Nephron progenitor cell (in vitro differentiated cells): ENCODE measurements at regions not wholly inside any gene's neighbourhood (a gene's known extent, or its start where the extent isn't known, plus 50 kb on each side); places are given as distances from the start of the nearest gene placed in this dataset.

Experiments
- DNase-seq: peaks from one replicate; pipeline ENCODE4 v3.0.0; 2021
- H3K27ac Mint-ChIP-seq: 2 replicates; pipeline ENCODE4 v1.8.0; 2021; ENCODE audit warnings: mild to moderate bottlenecking, moderate library complexity, mixed read lengths
- H3K27me3 Mint-ChIP-seq: 2 replicates; pipeline ENCODE4 v1.8.0; 2021; ENCODE audit warnings: mild to moderate bottlenecking, low read depth, mixed read lengths; ENCODE audit not compliant: poor library complexity
- H3K36me3 Mint-ChIP-seq: 2 replicates; pipeline ENCODE4 v1.8.0; 2021; ENCODE audit warnings: low read depth, mixed read lengths
- H3K4me1 Mint-ChIP-seq: 2 replicates; pipeline ENCODE4 v1.8.0; 2021; ENCODE audit warnings: mixed read lengths
- H3K4me3 Mint-ChIP-seq: 2 replicates; pipeline ENCODE4 v1.8.0; 2021; ENCODE audit warnings: mild to moderate bottlenecking, moderate library complexity, mixed read lengths
- H3K9me3 Mint-ChIP-seq: 2 replicates; pipeline ENCODE4 v1.8.0; 2021; ENCODE audit warnings: mild to moderate bottlenecking, moderate library complexity, mixed read lengths
- TF ChIP-seq, protein P1 (sequence below): fragments of 200-600 bp; sonication (generic); IDR thresholded peaks from 2 replicates; pipeline ENCODE4 v1.5.0; 2021; ENCODE audit warnings: antibody characterized with exemption

DNA sequence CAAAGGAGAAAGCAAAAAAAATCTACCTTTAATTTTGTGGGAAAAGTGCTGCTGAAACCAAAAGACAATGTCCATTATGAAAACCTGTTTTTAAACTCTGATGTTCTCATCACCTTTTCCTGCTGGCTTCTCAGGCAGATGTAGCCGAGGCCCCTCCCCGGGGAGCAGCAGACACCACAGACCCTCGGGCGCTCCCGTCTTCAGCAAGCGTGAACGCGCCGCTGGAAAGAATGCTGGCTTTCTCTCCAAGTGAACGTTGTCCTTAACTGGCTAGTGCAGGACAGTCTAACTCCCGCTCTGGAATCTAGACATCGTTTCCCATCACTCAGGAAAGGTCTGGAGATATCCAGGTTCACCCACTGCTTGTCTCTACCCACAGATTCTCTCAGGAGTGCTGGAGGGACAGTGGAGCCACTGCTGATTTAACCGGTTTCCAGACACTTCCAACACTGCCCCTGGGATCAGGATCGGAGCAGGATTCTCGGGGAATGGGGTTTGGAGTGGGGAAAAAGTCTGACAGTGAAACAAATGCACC is 211.2 kb downstream of the RBFOX3 start:
- no peaks in the 10 kb centered on the region for H3K36me3 Mint-ChIP-seq
- no peak for DNase-seq
- no peak overlapping the region for H3K4me3 Mint-ChIP-seq
- TF ChIP-seq, protein P1, sequence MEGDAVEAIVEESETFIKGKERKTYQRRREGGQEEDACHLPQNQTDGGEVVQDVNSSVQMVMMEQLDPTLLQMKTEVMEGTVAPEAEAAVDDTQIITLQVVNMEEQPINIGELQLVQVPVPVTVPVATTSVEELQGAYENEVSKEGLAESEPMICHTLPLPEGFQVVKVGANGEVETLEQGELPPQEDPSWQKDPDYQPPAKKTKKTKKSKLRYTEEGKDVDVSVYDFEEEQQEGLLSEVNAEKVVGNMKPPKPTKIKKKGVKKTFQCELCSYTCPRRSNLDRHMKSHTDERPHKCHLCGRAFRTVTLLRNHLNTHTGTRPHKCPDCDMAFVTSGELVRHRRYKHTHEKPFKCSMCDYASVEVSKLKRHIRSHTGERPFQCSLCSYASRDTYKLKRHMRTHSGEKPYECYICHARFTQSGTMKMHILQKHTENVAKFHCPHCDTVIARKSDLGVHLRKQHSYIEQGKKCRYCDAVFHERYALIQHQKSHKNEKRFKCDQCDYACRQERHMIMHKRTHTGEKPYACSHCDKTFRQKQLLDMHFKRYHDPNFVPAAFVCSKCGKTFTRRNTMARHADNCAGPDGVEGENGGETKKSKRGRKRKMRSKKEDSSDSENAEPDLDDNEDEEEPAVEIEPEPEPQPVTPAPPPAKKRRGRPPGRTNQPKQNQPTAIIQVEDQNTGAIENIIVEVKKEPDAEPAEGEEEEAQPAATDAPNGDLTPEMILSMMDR, result no peak
- H3K4me1 Mint-ChIP-seq, result peaks cover 46% of the 10 kb centered on the region
- no peak overlapping the region for H3K27ac Mint-ChIP-seq
- no peaks in the 10 kb centered on the region for H3K9me3 Mint-ChIP-seq
- peaks cover 59% of the 10 kb centered on the region for H3K27me3 Mint-ChIP-seq

DNA sequence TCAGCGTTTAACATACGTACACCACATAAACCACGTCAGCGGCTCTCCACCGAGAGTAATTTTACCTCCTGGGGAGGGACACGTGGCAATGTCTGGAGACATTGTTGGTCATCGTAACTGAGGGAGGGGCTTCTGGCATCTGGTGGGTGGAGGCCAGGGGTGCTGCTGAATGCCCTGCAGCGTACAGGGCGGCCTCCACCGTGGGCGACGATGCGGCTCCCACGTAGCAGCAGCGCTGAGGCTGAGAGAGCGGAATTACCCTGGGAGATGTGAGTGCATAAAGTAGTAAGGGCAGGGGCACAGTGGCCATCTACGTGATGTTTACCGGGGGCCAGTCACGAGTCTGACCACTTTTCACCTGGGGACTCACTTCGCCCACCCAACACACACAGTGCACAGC is 212.4 kb downstream of the RBFOX3 start:
- TF ChIP-seq, protein P1, result no peak
- H3K27me3 Mint-ChIP-seq, result peaks cover 64% of the 10 kb centered on the region
- no peak overlapping the region for H3K4me3 Mint-ChIP-seq
- H3K4me1 Mint-ChIP-seq, result peaks cover 46% of the 10 kb centered on the region
- DNase-seq, result no peak
- H3K36me3 Mint-ChIP-seq, result no peaks in the 10 kb centered on the region
- no peak overlapping the region for H3K27ac Mint-ChIP-seq
- H3K9me3 Mint-ChIP-seq, result no peaks in the 10 kb centered on the region

DNA sequence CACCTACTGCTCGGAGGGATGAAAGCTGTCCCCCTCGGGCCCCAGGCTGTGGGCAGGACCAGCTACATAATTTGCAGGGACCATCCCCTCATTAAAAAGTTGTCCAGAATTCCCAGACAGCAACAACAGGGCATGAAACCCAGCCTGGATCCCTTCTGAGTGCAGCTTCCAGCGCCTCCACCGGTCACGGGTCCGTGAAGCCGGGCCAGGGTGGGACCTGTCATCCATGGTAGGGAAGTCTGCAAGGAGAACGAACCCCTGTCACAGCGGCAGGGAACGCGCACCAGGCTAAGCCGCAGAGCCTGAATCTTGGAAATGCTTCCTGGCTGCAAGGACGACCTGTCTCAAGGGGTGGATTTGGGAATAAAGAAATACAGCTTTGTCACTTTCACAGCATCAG is 214.2 kb downstream of the RBFOX3 start:
- no peaks in the 10 kb centered on the region for H3K36me3 Mint-ChIP-seq
- no peak overlapping the region for H3K27ac Mint-ChIP-seq
- no peak for DNase-seq
- no peaks in the 10 kb centered on the region for H3K9me3 Mint-ChIP-seq
- H3K4me1 Mint-ChIP-seq, result peaks cover 38% of the 10 kb centered on the region
- H3K27me3 Mint-ChIP-seq, result peaks cover 72% of the 10 kb centered on the region
- H3K4me3 Mint-ChIP-seq, result no peak overlapping the region
- TF ChIP-seq, protein P1, result no peak

DNA sequence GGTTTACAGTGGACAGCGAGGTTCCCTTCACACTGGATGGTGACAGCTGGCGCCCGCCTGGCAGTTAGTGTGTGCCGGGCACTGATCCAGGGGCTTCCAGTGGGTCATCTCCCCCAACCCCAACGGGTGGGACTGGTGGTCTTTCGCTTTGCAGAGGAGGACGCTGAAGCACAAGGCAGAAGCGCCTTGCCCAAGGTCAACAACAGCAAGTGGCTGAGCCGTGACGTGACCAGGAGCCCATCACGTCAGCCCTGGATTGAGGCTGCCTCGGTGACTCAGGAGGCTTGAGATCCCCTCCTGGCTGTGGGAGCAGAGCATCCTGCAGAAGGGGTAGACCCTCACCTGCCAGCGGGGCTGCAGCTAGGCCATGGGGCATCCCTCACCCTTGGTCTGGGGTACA is 215.3 kb downstream of the RBFOX3 start:
- H3K27me3 Mint-ChIP-seq, result peaks cover 75% of the 10 kb centered on the region
- TF ChIP-seq, protein P1, result no peak
- no peaks in the 10 kb centered on the region for H3K9me3 Mint-ChIP-seq
- peaks cover 27% of the 10 kb centered on the region for H3K4me1 Mint-ChIP-seq
- no peaks in the 10 kb centered on the region for H3K36me3 Mint-ChIP-seq
- no peak overlapping the region for H3K4me3 Mint-ChIP-seq
- DNase-seq, result no peak
- H3K27ac Mint-ChIP-seq, result no peak overlapping the region

DNA sequence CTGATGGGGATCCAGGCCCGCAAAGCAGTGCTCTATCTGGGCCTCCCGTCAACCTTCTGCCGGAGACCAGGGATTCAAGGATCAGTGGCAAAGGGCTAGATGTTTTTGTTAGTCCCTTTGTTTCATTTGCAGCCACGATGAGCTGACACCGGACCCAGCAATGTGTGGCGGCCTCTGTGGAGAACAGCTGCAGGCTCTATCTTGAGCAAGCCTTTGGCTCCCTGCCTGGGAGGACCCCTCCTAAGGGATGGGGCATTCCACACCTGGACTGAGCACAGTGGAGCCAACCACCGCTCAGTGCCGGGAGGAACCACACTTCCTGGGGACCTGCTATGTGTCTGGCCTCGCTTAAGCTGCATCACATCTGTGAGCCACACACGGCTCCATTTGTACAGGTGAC is 215.8 kb downstream of the RBFOX3 start:
- H3K36me3 Mint-ChIP-seq, result no peaks in the 10 kb centered on the region
- TF ChIP-seq, protein P1, result no peak
- no peak overlapping the region for H3K27ac Mint-ChIP-seq
- DNase-seq, result no peak
- H3K4me1 Mint-ChIP-seq, result peaks cover 23% of the 10 kb centered on the region
- peaks cover 75% of the 10 kb centered on the region for H3K27me3 Mint-ChIP-seq
- no peak overlapping the region for H3K4me3 Mint-ChIP-seq
- no peaks in the 10 kb centered on the region for H3K9me3 Mint-ChIP-seq

DNA sequence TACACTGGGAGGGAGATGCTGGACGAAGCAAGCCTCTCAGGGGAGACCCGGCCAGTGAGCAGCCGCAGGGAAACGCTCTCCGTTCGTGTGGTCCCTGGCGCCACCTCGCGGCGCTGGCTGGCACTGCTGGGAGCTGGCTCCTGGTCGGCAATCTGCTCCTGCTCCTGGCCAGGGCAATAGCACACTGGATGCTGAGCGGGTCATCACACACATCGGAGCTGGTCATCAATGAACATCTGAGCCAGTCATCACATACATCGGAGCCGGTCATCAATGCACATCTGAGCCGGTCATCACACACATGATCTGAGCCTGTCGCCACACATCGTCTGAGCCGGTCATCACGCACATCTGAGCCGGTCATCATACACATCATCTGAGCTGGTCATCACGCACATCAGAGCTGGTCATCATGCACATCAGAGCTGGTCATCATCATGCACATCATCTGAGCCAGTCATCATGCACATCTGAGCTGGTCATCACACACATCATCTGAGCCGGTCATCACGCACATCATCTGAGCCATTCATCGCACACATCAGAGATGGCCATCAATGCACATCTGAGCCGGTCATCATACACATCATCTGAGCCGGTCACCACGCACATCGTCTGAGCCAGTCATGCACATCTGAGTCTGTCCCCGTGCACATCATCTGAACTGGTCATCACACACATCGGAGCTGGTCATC is 217.3 kb downstream of the RBFOX3 start:
- Mint-ChIP-seq H3K27ac (no peak overlapping the region), H3K4me1 (peaks cover 12% of the 10 kb centered on the region), H3K27me3 (peaks cover 77% of the 10 kb centered on the region), H3K4me3 (no peak overlapping the region), H3K36me3 (no peaks in the 10 kb centered on the region), H3K9me3 (no peaks in the 10 kb centered on the region)
- peak; percentile 96 for DNase-seq
- TF ChIP-seq, protein P1, result peak; percentile 96
